T-helper 1 cell treated with Interleukin-12 subunit alpha and Interleukin-12 subunit beta and Interleukin-4 antibody, amounts not matched to agents 30 μg/mL and 1 μg/mL, for 36 hours (primary cell): ENCODE measurements at regions not wholly inside any gene's neighbourhood (a gene's known extent, or its start where the extent isn't known, plus 50 kb on each side); places are given as distances from the start of the nearest gene placed in this dataset.
A peak's percentile ranks its signal among the peaks of the same experiment; 100 is the strongest.

Experiments used
- H3K27ac Mint-ChIP-seq: one replicate; pipeline ENCODE4 v1.8.0; 2021; ENCODE audit warnings: mild to moderate bottlenecking, mixed read lengths
- H3K27me3 Mint-ChIP-seq: one replicate; pipeline ENCODE4 v1.8.0; 2021; ENCODE audit warnings: low read depth, mixed read lengths
- H3K36me3 Mint-ChIP-seq: one replicate; pipeline ENCODE4 v1.8.0; 2021; ENCODE audit warnings: low read depth, mixed read lengths
- H3K4me1 Mint-ChIP-seq: one replicate; pipeline ENCODE4 v1.8.0; 2021; ENCODE audit warnings: low read depth, mixed read lengths
- H3K4me3 Mint-ChIP-seq: one replicate; pipeline ENCODE4 v1.8.0; 2021; ENCODE audit warnings: mild to moderate bottlenecking, moderate library complexity, mixed read lengths
- H3K9me3 Mint-ChIP-seq: one replicate; pipeline ENCODE4 v1.8.0; 2021; ENCODE audit warnings: mixed read lengths

GRCh38 chr14:89640141-89640540 is 223.1 kb upstream of the FOXN3 start:
- H3K4me3 Mint-ChIP-seq: peak overlapping the region; percentile 1

GRCh38 chr14:89639687-89640086 is 222.7 kb upstream of the FOXN3 start:
- H3K4me3 Mint-ChIP-seq: peak overlapping the region; percentile 1

More at GRCh38 chr14:89640141-89640540, 223.1 kb upstream of the FOXN3 start:
- peaks cover 52% of the 10 kb centered on the region for H3K4me1 Mint-ChIP-seq
- peak overlapping the region; percentile 73 for H3K27ac Mint-ChIP-seq
- peaks cover 25% of the 10 kb centered on the region for H3K9me3 Mint-ChIP-seq
- no peaks in the 10 kb centered on the region for H3K27me3 Mint-ChIP-seq
- peaks cover 15% of the 10 kb centered on the region for H3K36me3 Mint-ChIP-seq

GRCh38 chr14:89638891-89639290 is 221.9 kb upstream of the FOXN3 start:
- Mint-ChIP-seq H3K27me3 (no peaks in the 10 kb centered on the region), H3K4me3 (peak overlapping the region; percentile 32), H3K4me1 (peaks cover 50% of the 10 kb centered on the region), H3K36me3 (peaks cover 13% of the 10 kb centered on the region), H3K9me3 (peaks cover 21% of the 10 kb centered on the region), H3K27ac (peak overlapping the region; percentile 73)

More at GRCh38 chr14:89639687-89640086, 222.7 kb upstream of the FOXN3 start:
- peaks cover 25% of the 10 kb centered on the region for H3K9me3 Mint-ChIP-seq
- H3K36me3 Mint-ChIP-seq: peaks cover 15% of the 10 kb centered on the region
- no peaks in the 10 kb centered on the region for H3K27me3 Mint-ChIP-seq
- H3K27ac Mint-ChIP-seq: peak overlapping the region; percentile 73
- H3K4me1 Mint-ChIP-seq: peaks cover 52% of the 10 kb centered on the region

- Mint-ChIP-seq H3K4me3 (no peak overlapping the region), H3K27me3 (no peaks in the 10 kb centered on the region), H3K9me3 (peaks cover 28% of the 10 kb centered on the region), H3K4me1 (peaks cover 44% of the 10 kb centered on the region), H3K27ac (peak overlapping the region; percentile 2), H3K36me3 (peaks cover 20% of the 10 kb centered on the region)
Measured at GRCh38 chr14:89637581-89637980, 220.5 kb upstream of the FOXN3 start.

GRCh38 chr14:89635615-89636014 is 218.6 kb upstream of the FOXN3 start:
- Mint-ChIP-seq H3K36me3 (peaks cover 23% of the 10 kb centered on the region), H3K4me3 (no peak overlapping the region), H3K27me3 (no peaks in the 10 kb centered on the region), H3K9me3 (peaks cover 23% of the 10 kb centered on the region), H3K27ac (no peak overlapping the region), H3K4me1 (peaks cover 35% of the 10 kb centered on the region)

- H3K4me3 Mint-ChIP-seq: no peak overlapping the region
- H3K27me3 Mint-ChIP-seq: no peaks in the 10 kb centered on the region
- peaks cover 15% of the 10 kb centered on the region for H3K36me3 Mint-ChIP-seq
- peaks cover 32% of the 10 kb centered on the region for H3K4me1 Mint-ChIP-seq
- H3K9me3 Mint-ChIP-seq: peaks cover 10% of the 10 kb centered on the region
- H3K27ac Mint-ChIP-seq: no peak overlapping the region
Measured at GRCh38 chr14:89634037-89634436, 217.0 kb upstream of the FOXN3 start.

GRCh38 chr14:89630101-89630829 is 213.2 kb upstream of the FOXN3 start:
- Mint-ChIP-seq H3K9me3 (peaks cover 30% of the 10 kb centered on the region), H3K27ac (no peak overlapping the region), H3K36me3 (peaks cover 31% of the 10 kb centered on the region), H3K27me3 (no peaks in the 10 kb centered on the region), H3K4me3 (no peak overlapping the region), H3K4me1 (peaks cover 41% of the 10 kb centered on the region)

- peak overlapping the region; percentile 66 for H3K27ac Mint-ChIP-seq
- peaks cover 30% of the 10 kb centered on the region for H3K9me3 Mint-ChIP-seq
- H3K4me1 Mint-ChIP-seq: peaks cover 43% of the 10 kb centered on the region
- peaks cover 32% of the 10 kb centered on the region for H3K36me3 Mint-ChIP-seq
- no peaks in the 10 kb centered on the region for H3K27me3 Mint-ChIP-seq
- peak overlapping the region; percentile 17 for H3K4me3 Mint-ChIP-seq
Measured at GRCh38 chr14:89629383-89629782, 212.3 kb upstream of the FOXN3 start.

GRCh38 chr14:89628521-89628920 is 211.5 kb upstream of the FOXN3 start:
- no peak overlapping the region for H3K27ac Mint-ChIP-seq
- peaks cover 29% of the 10 kb centered on the region for H3K9me3 Mint-ChIP-seq
- peaks cover 43% of the 10 kb centered on the region for H3K4me1 Mint-ChIP-seq

GRCh38 chr14:89626233-89626806 is 209.3 kb upstream of the FOXN3 start:
- peaks cover 24% of the 10 kb centered on the region for H3K36me3 Mint-ChIP-seq
- H3K4me3 Mint-ChIP-seq: no peak overlapping the region
- H3K27me3 Mint-ChIP-seq: no peaks in the 10 kb centered on the region
- H3K9me3 Mint-ChIP-seq: peaks cover 22% of the 10 kb centered on the region
- peak overlapping the region; percentile 87 for H3K27ac Mint-ChIP-seq
- H3K4me1 Mint-ChIP-seq: peaks cover 53% of the 10 kb centered on the region

More at GRCh38 chr14:89628521-89628920, 211.5 kb upstream of the FOXN3 start:
- Mint-ChIP-seq H3K36me3 (peaks cover 32% of the 10 kb centered on the region), H3K27me3 (no peaks in the 10 kb centered on the region), H3K4me3 (no peak overlapping the region)

- Mint-ChIP-seq H3K9me3 (peaks cover 22% of the 10 kb centered on the region), H3K4me1 (peaks cover 53% of the 10 kb centered on the region), H3K4me3 (no peak overlapping the region), H3K27ac (peak overlapping the region; percentile 87), H3K36me3 (peaks cover 22% of the 10 kb centered on the region), H3K27me3 (no peaks in the 10 kb centered on the region)
Measured at GRCh38 chr14:89625731-89626232, 208.7 kb upstream of the FOXN3 start.

GRCh38 chr14:89625244-89625713 is 208.2 kb upstream of the FOXN3 start:
- peaks cover 21% of the 10 kb centered on the region for H3K36me3 Mint-ChIP-seq
- H3K9me3 Mint-ChIP-seq: peaks cover 22% of the 10 kb centered on the region
- no peak overlapping the region for H3K27ac Mint-ChIP-seq
- H3K4me3 Mint-ChIP-seq: no peak overlapping the region
- H3K4me1 Mint-ChIP-seq: peaks cover 54% of the 10 kb centered on the region
- H3K27me3 Mint-ChIP-seq: no peaks in the 10 kb centered on the region

GRCh38 chr14:89624500-89625156 is 207.6 kb upstream of the FOXN3 start:
- no peak overlapping the region for H3K4me3 Mint-ChIP-seq
- H3K4me1 Mint-ChIP-seq: peaks cover 57% of the 10 kb centered on the region
- H3K27me3 Mint-ChIP-seq: no peaks in the 10 kb centered on the region
- H3K36me3 Mint-ChIP-seq: peaks cover 21% of the 10 kb centered on the region
- H3K9me3 Mint-ChIP-seq: peaks cover 22% of the 10 kb centered on the region
- no peak overlapping the region for H3K27ac Mint-ChIP-seq

- H3K9me3 Mint-ChIP-seq: peaks cover 13% of the 10 kb centered on the region
- no peaks in the 10 kb centered on the region for H3K27me3 Mint-ChIP-seq
- peak overlapping the region; percentile 7 for H3K4me3 Mint-ChIP-seq
- H3K36me3 Mint-ChIP-seq: peaks cover 11% of the 10 kb centered on the region
- peak overlapping the region; percentile 96 for H3K27ac Mint-ChIP-seq
- peaks cover 55% of the 10 kb centered on the region for H3K4me1 Mint-ChIP-seq
Measured at GRCh38 chr14:89621791-89622638, 205.0 kb upstream of the FOXN3 start.
